GM19455 (cell line): ENCODE measurements at regions not wholly inside any gene's neighbourhood (a gene's known extent, or its start where the extent isn't known, plus 50 kb on each side); places are given as distances from the start of the nearest gene placed in this dataset.

ENCODE experiments used
- ATAC-seq: cut with Tn5 transposase; IDR thresholded peaks from one replicate; pipeline ENCODE4 v1.9.1; 2021; ENCODE audit not compliant: unreplicated experiment

DNA sequence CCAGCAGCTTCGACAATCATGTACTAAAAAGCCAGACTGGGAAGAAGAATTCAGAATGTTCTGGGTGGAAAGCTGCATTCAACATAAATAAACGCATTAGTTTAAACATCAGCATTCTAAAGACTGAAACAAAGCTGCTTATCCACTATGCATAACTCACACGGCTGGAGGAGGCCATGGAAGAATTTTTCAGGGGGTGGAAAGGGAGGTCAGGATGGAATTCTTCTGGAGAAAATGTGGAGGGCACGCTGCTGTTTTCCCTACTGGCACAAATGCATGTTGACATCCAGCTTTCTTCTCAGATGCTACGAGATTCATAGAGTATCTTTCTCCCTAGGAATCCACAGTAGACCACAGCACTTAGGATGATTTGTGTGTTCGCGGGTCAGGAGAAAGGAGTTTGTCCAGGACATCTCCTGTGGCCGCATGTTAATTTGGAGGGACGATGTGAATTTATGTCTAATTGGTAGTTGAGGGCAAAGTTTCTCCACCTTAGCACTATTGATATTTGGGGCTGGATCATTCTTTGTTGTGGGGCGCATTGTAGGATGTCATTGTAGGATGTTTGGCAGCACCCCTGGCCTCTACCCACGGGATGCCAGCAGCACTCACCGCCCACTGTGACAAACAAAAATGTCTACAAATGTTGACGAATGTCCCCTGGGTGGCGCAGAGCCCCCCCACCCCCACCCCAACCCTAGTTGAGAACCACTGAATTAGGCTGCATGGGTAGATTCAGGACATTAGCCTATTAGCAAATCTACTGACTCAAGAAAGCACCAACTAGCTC lies 86.5 kb upstream of the KAZN start:
- ATAC-seq, result no peak

DNA sequence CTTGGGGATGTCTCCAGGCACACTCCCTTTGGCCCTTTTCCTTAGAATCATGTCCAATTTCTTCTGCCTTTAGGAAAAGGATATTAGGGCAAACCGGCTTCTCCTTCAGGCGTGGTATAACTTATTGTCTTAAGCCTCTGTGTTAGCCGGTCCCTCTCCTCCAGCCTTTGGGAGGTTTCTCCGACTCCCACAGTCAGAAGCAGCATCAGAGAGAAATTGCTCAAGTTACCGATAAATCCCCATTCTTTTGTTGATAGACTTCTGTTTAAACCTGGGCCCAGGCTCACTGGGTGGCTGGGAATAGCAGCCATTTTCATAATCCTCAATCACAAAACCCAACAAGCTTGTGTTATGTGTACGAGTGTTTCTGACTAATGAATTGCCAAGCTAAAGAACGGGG lies 85.4 kb upstream of the KAZN start:
- no peak for ATAC-seq

DNA sequence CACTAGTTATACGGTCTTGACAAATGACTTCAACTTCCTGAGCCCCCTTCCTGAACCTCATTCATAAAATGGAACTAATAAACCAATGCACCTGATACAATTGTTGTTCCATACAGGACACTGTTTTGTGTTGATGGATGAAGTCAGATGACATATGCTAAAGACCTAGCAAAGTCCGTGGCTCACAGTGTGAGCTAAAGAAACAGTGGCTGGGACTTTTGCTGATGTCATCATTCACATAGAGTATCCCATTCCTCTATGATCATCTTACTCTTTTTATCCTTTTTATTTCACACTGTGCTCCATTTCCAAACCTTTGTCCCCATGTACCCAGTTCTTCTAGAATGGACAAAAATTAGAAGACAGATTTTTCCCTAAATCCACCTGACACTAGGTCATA lies 83.7 kb upstream of the KAZN start:
- ATAC-seq, result no peak

DNA sequence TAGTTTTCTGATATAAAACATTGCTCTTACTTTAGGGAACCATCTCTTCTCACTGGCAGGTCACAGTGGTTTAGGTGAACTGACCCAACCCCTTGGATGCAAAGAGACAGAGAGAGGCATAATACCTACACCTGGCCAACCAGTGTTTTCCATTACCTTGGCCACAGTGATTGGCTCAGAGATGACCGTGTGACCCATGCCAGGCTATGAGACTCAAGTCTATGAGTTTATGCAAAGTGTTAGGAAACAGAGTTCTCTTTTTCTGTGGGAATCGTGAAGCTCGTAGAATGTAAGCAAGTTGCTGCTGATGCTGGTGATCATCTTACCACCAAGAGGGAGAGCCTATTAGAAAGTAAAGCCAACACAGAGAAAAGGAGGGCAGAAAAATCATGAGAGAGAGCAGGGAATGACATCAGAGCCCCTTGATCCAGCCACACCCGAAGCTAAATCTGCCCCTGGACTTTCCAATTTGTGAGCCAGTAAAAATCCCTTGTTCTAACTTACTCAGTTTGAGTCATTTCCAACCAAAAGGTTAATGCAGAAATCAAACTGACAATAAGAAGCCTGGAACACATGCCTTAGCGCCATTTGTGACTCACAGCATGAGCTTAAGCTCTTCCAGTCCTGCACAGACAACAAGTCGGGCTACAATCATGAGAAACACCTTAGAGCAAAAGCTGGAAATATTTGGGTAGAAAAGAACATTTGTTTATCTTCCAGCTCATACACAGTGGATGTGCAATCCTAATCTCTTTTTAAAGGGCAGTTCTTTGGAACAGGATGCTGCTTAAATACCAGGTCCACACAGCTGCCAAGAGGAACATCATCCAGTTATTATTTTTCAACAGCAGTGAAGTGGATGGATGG lies 81.3 kb upstream of the KAZN start:
- ATAC-seq, result no peak

DNA sequence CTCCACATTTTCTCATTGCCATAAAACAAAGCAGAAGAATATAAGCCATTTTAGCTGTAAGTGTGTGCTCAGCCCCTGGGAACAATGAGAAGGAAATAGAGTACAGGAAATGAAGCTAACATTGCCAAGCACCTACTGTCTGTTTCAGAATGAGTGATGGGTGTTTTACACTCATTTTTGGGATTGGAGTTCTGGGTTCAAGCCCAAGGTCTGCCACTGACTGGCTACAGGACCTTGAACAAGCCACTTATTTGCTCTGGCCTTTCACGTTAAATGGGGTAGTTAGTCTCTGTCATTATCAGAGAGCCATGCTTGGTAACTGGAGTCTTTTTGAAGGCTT lies 80.7 kb upstream of the KAZN start:
- ATAC-seq, result no peak

DNA sequence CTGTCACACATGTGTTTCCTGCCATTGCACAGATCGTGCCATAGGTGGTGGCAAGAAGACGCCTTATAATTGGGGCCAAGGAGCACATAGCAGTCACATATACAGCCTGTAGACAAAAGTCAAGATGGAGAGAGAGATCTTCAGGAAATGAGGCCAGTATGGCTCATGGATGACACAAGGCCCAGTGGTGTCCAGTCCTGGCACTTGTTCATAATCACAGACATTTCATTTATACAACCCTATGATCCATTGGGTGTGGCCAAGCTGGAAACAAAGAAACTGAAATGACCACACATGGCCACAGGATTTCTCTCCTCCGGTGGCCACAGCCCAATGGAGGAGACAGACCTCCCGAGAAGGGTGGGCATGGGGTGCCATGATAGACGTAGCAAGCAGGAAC lies 78.5 kb upstream of the KAZN start:
- ATAC-seq, result no peak

DNA sequence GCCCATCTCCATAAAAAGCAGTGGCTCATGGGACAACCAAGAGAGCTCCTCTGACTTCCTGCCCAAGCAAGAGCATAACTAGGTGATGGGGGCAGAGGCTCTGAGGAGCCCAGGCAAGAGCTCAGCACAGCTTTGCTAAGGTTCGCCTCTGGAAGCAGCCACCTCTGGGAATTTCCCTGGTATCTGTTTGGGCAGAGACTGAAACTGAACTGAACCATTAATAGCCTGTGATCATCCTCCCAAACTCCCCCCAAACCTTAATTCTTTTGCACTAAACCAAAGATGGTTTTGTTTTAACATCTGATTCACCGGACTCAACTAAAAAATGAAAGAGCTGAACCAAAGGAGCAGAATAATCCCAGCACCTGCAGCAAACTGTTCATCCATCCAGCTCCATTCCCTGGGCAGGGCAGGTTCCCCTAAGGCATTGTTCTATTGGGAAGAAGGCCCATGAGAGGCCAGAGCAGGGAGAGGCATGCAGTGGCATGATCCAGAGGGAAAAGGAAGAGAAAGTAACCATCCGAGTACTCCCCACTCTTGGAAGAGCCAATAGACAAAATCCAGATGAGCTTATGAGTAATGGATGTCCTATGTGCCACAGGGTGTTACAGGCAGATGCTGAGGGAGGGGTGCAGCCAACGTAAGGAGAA lies 77.8 kb upstream of the KAZN start:
- ATAC-seq, result no peak

DNA sequence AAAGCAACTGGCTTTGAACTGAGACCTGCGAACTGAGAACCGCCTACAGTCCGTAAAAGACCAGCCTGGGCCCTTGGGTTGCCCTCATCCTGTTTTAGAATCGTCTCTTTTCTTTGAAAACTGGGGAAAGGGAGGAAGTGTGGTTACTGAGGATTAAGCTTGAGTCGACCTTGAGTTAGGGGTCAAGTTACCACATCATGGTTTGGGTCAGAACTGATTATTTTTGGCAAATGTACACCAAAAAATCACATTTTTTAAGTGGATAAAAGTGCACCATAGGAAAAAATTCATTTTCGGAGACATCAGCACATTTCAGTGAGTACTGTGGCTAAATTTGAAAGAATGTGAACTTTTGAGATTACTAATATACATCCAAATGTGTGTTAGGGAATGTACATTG lies 76.9 kb upstream of the KAZN start:
- ATAC-seq, result no peak

DNA sequence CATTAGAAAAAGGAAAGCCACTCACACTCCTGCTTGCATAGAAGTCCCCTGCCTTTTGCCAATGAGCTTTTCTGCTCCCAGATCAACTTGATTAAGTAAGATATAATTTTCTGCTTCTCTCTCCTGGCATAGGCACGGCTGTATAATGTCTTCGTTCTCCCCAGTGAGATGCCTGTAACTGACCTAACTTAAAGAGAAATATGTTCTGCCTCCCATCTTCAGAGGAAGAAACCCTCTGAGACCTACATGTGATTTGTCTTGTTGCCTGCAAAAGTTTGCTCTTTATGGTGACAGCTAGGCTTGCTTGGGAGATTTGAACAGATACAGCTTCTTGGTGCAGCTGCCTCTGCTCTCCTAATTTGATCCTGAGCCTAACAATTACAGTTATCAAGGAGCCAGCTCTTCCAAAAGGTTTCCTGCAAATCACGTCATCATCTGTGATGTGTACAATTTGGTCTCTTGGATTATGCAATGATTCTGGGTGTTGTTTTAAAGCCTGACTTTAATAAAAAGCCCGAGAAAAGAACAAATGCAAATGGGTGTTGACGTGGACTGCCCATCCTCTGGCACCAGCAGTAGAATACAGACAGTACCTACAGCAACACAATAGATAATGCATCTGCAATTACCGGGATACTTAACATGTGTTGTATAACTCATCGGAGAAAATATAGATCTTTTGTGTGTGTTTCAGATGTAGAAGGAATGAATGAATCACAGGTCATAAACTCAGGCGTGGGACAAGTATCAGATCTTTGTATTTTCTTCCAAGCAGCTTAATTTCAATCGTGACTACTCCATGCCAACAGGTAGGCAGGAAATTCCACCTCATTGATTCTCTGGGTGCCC lies 76.2 kb upstream of the KAZN start:
- ATAC-seq, result no peak

DNA sequence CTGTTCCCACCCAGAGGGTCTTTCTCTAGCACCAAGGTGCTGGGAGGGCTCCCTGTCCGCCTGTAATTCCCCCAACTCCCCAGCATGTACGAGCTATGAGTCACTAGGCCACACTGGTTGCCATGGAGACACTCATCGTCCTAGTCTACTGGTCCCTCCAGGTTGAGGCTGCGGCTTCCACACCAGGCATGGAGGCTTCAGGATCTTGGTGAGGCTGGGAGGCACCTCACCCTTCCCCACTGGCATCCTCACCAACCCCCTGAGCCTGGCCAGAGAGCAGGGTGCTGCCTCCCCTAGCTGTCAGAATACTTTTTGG lies 75.6 kb upstream of the KAZN start:
- peak; percentile 53 for ATAC-seq

DNA sequence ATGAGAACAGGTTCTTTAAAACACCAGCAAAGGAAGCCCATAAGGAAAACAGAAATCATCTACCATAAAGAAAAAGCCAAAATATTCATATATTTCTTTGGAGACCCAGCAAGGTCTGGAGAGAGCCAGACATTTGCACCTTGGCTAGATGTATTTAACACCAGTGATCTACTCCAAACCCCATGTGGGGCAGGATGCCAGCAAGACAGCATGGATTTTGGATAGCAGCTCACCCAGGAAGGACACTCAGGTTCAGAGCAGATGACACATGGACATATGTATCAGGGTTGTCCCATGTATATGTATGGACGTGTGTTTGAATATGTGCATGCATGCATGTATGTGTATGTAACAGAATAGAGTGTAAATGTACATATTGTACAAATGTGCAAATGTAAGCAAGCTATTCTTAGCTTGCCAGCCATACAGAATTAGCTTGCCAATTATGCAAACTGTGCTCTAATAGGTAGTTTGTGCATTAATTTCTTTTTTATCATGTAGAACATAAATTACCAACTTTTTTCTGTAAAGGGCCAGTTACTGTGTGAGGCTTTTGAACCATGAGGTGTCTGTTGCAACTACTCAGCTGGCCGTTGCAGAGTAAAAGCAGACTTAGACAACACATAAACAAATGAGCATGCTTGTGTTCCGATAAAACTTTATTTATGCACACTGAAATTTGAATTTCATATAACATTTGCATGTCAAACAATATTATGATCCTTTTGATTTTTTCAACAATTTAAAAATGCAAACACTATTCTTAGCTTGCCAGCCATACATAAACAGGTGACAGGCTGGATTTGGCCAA lies 73.5 kb upstream of the KAZN start:
- no peak for ATAC-seq

DNA sequence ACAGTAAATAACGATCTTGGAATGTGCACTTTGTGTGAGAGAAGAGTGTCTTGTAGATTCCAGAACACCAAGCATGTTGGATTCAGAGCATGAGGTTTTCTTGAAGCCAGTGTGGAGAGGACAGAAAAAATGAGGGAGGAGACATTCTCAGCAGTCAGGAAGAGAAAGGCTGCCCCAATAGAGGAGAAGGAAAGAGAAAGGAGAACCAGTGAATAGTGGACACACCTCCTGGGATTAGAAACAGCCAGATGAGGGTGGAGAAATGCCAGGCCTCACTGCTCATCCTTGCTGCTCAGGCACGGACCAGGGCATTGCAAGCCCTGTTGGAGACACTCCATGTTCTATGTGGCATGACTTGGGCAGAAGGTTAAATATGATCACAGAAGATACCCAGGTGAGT lies 69.0 kb upstream of the KAZN start:
- ATAC-seq, result no peak

DNA sequence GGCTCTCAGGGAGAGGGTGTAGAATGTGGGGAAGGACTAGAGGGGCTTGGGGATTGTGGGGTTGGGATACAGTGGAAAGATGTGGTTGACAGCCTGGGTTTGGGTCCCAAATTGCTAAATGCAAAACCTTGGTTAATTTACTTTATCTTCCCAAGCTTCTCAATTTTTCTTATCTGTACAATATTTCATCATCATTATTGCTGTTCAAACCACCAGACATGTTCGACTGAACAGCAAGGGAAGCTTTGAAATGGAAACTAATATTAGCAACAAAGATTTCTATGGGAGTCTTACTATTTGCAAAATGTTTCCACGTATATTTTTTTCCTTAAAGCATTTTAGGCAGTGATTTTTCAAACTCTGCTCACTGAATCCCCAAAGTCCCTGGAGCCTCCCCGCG lies 67.0 kb upstream of the KAZN start:
- no peak for ATAC-seq

DNA sequence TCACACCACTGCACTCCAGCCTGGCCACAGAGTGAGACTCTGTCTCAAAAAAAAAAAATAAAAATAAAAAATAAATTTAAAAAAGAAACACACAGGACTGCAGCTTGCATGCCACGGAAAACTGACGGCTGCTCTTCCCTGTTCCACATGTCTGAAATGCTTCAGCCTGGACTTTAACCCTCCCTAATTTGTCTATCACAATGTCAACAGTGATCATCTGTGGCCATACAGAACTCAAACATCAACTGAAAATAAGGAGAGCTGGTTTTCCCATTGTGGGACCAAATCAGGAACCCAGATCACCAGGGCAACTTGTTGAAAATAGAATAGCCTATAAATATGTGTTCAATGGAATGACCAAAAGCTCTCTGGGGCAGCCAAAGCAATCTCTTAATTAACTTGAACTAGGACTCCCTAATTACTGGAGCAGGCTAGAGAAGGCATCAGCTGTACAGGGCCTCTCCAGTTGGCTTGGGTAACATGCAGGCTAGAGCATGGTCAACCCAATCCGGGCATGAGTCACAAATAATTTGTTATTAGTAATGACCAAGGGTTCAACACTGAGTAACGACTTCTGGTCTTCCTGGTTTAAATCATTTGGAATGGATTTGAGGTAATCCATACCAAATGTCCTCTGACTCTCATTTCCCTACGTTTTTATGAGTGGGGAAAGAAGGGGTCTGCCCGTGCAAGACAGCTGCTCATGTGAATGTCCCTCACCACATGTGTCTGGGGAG lies 62.7 kb upstream of the KAZN start:
- no peak for ATAC-seq

DNA sequence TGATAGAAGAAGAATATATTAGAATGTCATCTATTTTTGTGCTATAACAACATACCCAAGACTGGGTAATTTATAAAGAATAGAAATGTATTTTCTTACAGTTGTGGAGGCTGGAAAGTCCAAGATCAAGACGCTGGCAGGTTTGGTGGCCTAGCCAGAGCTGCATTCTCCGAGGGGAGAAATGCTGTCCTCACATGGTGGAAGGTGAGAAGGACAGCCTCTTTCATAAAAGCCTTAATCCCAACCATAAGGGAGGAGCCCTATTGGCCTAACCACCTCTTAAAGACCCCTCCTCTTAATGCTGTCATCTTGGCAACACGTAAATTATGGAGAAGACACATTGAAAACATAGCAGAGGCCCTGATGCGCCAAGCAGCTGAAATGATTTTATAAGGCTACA lies 60.1 kb upstream of the KAZN start:
- no peak for ATAC-seq

DNA sequence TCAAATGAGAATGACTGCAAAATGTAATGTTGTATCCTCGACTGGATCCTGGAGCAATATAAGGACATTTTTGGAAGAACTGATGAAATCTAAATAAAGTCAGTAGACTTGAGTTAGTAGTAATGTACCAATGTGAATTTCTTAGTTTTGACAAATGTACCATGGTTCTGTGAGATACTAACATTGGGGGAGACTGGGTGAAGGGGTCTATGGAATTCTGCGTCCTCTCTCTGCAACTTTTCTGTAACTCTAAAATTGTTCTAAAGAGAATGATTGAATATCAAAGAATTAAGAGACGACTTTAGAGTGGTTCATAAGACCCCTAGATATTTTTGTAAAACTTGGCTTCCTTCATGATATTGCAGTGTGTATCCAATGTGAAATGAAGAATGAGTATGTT lies 59.2 kb upstream of the KAZN start:
- ATAC-seq, result no peak

DNA sequence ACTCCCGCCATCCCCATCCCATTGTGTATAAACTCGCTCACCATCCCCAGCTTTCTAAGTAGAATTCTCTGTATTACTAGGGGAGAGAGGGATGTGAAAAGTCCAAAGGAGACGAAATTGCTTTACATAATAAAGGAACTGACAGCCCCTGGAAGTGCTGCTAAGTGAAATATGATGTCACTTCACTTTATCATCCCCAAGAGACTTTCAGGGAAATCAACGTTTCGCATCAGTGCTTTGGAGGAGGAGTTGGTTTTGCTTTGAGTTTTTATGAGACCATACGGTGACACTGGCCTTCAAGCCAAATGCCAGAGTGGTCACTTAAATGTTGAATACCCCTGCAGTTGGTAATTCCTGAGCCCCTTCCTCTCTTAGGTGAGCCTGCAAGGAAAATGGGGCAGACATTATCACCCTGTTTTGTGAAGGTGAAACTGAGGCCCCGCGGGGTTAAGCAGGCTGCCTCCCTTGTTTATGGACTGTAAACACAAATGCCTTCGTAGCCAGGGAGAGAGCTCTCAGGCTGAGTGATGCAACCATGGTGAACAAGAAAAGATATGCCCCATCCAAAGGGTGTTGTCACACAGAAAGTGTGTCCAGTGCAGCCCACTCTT lies 58.4 kb upstream of the KAZN start:
- ATAC-seq, result no peak

DNA sequence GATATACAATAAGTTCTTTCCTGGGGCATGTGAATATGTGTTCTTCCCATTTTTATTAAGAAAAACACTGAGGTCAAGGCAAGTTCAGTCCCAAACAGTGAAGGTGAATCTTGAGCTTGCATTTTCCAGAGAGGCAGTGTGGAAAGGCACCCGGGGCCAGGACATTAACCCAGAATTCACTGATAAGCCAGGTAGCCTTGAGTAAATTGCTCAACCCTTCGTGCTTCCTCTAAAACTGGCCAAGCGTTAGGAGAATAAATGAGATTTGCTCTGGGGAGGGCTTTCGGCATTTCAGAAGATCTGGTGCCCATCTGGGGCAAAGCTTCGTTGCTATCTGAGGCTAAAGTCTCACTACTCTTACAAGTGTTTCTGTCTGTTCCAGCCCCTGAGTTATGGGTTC lies 57.1 kb upstream of the KAZN start:
- no peak for ATAC-seq

DNA sequence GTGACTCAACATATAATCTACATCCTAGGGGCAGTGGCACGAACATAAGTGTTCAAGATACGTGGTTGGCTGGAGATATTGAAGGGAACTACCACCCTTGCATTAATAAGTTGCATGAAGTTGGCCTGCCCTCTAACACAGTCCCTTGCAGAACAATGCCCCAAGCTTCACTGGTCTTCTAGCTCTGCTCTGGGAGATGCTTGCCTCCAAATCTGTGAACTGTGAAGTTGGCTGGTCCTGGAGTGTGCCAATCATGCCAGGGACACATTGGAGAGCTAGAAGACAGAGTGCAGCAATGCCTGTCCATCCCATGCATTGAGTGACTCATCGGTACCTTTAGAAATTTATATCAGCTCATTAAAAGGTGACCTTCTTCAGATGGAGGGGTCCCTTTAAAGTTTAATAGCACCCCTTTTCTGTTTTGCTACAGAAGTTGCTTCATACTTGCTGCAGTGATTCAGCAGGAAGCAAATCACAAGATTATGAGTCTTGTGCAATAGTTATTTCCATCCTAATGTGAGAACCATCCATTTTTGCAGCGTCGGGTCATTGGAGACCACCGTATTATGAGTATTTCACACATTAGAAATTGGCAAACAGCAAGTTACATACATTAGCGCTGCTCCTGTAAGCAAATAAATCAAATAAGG lies 55.2 kb upstream of the KAZN start:
- no peak for ATAC-seq
